ENCODE measurements at regions not wholly inside any gene's neighbourhood (a gene's known extent, or its start where the extent isn't known, plus 50 kb on each side); places are given as distances from the start of the nearest gene placed in this dataset.

GRCh38 chr16:63005356-63005755, 969.1 kb upstream of the CDH8 start:
- DNase-seq: no peak

GRCh38 chr16:62989480-62989879, 953.2 kb upstream of the CDH8 start:
- DNase-seq: no peak

DNA sequence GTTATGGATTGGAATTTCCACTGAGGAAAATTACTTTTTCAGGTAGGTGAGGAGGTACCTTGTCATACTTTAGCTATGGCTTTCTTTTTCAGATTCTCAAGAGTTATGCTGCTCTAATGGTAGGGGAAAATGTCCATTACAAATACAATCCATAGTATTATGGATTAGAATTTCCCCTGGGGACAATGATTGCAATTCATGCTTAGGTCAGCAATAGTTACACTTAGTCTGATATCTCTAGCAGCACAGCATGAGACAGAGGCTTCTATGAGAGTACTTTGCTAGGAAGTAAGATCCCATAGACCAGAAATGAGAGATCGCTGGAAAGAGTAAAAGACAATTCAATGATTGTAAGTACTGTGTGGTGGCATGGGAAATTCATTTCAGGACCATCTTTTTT, 949.5 kb upstream of the CDH8 start:
- DNase-seq: no peak

GRCh38 chr16:62978451-62978850, 942.2 kb upstream of the CDH8 start:
- DNase-seq: no peak

- no peak for DNase-seq
Measured at GRCh38 chr16:62977876-62978275, 941.6 kb upstream of the CDH8 start.

- DNase-seq: no peak
Measured at GRCh38 chr16:62974424-62974823, 938.2 kb upstream of the CDH8 start.

DNA sequence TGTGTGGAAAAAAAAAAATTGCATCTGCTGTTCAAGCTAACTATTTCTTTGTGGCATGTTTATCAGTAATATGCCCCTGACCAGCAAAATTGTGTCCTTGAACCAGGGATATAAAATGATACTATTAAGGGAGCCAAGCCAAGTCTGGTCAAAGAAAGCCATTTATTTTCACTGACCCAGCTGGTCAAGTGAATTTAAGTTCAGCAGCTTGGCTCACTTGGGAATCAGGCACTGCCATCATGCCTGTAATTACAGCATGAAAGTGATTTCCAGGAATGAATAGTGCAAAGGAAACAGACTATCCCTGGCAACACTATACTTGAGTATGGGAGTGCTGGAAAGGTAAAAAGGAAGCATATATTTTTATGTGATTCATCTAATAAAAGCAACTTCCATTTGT, 934.6 kb upstream of the CDH8 start:
- no peak for DNase-seq

DNA sequence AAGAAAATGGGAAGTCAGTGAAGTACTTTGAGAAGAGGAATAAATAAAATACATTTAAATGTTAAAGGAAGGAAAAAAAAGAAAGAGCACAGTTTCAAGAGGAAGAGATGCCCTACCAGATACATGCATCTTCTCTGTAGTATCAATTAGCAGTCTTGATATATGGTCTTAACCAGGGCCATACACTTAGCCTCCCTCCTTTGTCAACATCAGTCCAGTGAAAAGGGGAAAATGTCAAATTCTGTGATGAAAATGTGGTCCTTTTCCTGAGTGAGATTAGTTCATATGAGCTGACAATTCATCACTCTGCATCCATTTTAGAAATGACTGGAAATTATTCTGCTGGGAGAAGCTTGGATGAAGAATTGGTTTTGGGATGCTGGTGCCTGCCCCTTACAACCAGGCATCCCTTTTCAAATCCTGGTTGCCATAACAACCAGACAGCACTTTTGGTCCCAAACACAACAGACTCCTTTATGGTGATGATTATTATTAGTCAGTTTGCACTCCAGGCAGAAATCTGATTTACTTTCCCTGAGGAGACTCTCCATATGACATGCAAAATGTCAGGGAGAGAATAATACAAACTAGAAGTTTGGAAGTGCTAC, 933.6 kb upstream of the CDH8 start:
- no peak for DNase-seq

DNA sequence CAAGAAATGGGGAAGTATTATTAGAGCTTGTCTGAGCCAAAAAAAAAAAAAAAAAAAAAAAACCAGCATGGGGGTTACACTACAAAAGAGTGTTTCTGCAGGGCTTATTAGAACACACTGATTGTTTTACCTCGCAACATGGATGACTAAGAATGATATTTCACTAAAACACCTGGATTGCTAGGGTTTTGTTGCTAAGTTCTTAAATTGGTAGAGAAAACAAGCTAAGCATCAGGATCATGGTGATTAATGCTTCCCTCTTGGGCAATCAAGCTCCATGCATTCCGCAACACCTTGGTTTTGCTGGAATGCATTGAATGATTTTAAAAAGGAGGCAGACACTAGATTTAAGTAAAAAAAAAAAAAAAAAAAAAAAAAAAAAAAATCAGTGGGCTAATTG, 931.4 kb upstream of the CDH8 start:
- no peak for DNase-seq

DNA sequence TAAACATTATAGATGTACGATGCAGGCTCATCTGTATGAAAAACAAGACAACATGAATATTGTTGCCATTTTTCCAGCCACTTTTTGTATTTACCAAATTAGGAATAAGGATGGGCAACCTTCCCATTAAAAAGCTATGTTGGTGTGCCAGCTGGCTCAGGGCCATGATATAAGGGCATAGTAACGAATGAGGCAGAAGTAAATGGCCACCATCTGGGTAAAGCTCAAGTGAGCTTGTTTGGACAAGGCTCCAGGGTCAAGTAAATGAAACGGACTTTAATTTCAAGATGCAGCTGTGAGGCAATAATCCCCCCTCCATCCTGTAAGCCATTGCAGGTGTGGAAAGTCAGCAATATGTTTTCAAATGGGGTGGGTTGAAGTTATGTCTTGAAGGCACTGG, 930.9 kb upstream of the CDH8 start:
- no peak for DNase-seq

- no peak for DNase-seq
Measured at GRCh38 chr16:62966626-62967025, 930.4 kb upstream of the CDH8 start.

GRCh38 chr16:62965831-62966230, 929.6 kb upstream of the CDH8 start:
- DNase-seq: no peak

DNA sequence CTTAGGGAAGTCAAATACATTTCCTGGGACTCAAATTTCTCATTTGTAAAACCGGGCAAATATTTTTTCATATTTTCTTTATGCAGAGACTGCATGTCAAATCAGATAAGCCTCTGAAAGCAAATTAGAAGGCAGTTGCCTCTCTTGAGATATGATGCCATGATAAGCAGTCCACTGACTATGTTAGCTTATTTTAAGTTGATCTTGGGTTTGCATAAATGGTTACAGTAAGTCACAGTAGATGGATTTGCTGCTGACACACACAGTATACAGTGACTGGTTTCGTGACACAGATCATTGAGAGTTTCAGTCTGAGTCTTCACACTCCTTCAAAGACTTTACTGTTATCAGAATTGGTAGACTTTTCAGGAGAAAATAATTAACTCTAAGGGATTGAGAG, 927.6 kb upstream of the CDH8 start:
- DNase-seq: no peak

GRCh38 chr16:62955033-62955349, 918.8 kb upstream of the CDH8 start:
- DNase-seq: no peak

GRCh38 chr16:62954144-62955032, 918.1 kb upstream of the CDH8 start:
- DNase-seq: no peak

- DNase-seq: no peak
Measured at GRCh38 chr16:62950351-62950750, 914.1 kb upstream of the CDH8 start.

DNA sequence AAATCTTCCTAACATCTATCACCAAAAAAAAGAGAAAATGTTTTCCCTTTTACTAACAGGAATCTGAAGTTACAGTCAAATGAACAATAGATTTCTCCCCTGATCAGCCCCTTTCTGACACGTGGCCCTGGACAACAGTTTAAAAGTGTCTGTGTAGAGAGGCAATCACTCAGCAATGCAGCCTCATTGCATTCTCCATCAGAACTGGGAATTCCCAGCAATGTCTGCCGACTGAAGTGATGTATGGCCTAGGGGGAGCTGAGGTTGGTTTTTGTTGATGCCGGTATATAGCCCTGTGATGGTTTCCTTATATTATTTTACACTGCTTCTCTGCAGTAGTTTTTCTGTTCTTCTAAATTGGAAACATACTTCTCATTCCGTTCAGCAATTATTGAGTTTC, 904.3 kb upstream of the CDH8 start:
- no peak for DNase-seq

DNA sequence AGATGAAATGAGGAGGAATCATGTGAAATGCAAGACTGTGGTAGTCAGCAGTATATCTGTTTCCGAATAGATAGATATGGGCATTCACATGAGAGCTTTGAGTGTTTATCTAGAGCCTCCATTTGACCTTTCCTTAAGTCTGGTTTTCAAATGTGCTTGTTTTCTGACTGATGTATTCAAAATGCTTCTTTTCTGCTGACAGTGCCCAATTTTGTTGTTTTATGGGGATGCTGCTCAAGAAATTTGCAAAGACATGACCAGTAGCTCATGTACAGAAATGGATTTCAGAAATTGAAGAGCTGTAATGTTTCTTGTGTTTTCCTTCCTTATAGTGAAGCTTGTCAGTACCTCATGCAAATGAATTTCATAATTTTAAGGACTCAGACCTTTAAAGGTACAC, 903.4 kb upstream of the CDH8 start:
- no peak for DNase-seq

DNA sequence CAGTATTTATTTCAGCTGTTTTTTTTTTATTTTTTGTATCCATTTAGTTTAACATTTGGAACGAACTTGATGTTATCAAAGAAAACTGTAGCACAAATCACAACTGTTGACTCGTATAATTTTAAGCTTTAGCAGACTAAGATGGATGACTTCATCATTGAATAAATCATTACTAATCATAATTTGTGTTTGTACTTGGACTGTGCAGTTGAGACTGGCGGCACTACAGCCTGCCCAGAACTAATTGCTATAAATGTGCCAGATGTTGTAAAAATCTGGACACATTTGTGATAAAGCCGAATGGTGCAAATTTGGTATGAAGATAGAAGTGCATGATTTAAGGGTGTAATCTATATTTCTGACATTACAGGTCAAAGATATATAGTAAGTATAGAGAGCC, 897.7 kb upstream of the CDH8 start:
- no peak for DNase-seq

GRCh38 chr16:62929593-62929992, 893.4 kb upstream of the CDH8 start:
- no peak for DNase-seq

GRCh38 chr16:62927122-62927521, 890.9 kb upstream of the CDH8 start:
- no peak for DNase-seq

- DNase-seq: no peak
Measured at GRCh38 chr16:62926121-62926801, 890.0 kb upstream of the CDH8 start.

- DNase-seq: no peak
Measured at GRCh38 chr16:62921904-62922303, 885.7 kb upstream of the CDH8 start.

DNA sequence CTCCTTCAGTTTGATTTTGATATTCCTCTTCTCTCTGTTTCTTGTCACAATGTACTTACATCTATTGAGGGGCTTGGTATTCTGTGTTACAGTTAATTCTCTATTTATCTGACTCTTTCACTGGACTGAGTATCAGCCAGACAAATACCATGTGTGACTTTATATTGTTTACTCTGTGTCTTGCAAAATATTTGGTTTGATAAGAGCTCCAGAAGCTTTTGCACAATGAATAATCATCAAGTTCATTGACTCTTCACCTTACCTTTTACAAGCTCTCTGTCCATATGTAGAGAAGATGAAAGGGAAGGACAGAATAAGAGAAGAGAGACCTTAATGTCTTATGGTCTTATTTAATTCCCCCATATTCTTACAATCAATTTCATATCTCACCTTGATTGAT, 877.7 kb upstream of the CDH8 start:
- DNase-seq: no peak
